ENCODE measurements at regions not wholly inside any gene's neighbourhood (a gene's known extent, or its start where the extent isn't known, plus 50 kb on each side); places are given as distances from the start of the nearest gene placed in this dataset.

GRCh38 chr7:81366546-81366945 lies 403.3 kb downstream of the HGF start:
- no peak for DNase-seq (ENCODE audit: low read depth in 2 of 2)

GRCh38 chr7:81361769-81362312 lies 408.0 kb downstream of the HGF start:
- DNase-seq (ENCODE audit: low read depth in 2 of 2): no peak

GRCh38 chr7:81355911-81356310 lies 413.9 kb downstream of the HGF start:
- no peak for DNase-seq (ENCODE audit: low read depth in 2 of 2)

- no peak for DNase-seq (ENCODE audit: low read depth in 2 of 2)
These were observed 420.8 kb downstream of the HGF start for GRCh38 chr7:81349044-81349443.

- DNase-seq (ENCODE audit: low read depth in 2 of 2): no peak
These were observed 421.1 kb upstream of the SEMA3C start for GRCh38 chr7:81339946-81340345.

GRCh38 chr7:81333536-81333935 lies 414.7 kb upstream of the SEMA3C start:
- no peak for DNase-seq (ENCODE audit: low read depth in 2 of 2)

- DNase-seq (ENCODE audit: low read depth in 2 of 2): no peak
These were observed 414.2 kb upstream of the SEMA3C start for GRCh38 chr7:81333004-81333403.

GRCh38 chr7:81331061-81332018 lies 412.5 kb upstream of the SEMA3C start:
- DNase-seq (ENCODE audit: low read depth in 2 of 2): no peak

- DNase-seq (ENCODE audit: low read depth in 2 of 2): no peak
These were observed 411.3 kb upstream of the SEMA3C start for GRCh38 chr7:81330108-81330507.

- no peak for DNase-seq (ENCODE audit: low read depth in 2 of 2)
These were observed 408.8 kb upstream of the SEMA3C start for GRCh38 chr7:81327468-81328266.

- DNase-seq (ENCODE audit: low read depth in 2 of 2): no peak
These were observed 403.1 kb upstream of the SEMA3C start for GRCh38 chr7:81321949-81322348.

- DNase-seq (ENCODE audit: low read depth in 2 of 2): no peak
These were observed 398.9 kb upstream of the SEMA3C start for GRCh38 chr7:81317741-81318140.

GRCh38 chr7:81308643-81309322 lies 389.9 kb upstream of the SEMA3C start:
- no peak for DNase-seq (ENCODE audit: low read depth in 2 of 2)

- DNase-seq (ENCODE audit: low read depth in 2 of 2): no peak
These were observed 383.0 kb upstream of the SEMA3C start for GRCh38 chr7:81301815-81302214.

GRCh38 chr7:81300753-81301152 lies 381.9 kb upstream of the SEMA3C start:
- no peak for DNase-seq (ENCODE audit: low read depth in 2 of 2)

GRCh38 chr7:81299711-81300110 lies 380.9 kb upstream of the SEMA3C start:
- no peak for DNase-seq (ENCODE audit: low read depth in 2 of 2)

GRCh38 chr7:81298951-81299666 lies 380.3 kb upstream of the SEMA3C start:
- DNase-seq (ENCODE audit: low read depth in 2 of 2): no peak

- DNase-seq (ENCODE audit: low read depth in 2 of 2): no peak
These were observed 378.5 kb upstream of the SEMA3C start for GRCh38 chr7:81297317-81297716.

- DNase-seq (ENCODE audit: low read depth in 2 of 2): no peak
These were observed 377.9 kb upstream of the SEMA3C start for GRCh38 chr7:81296726-81297125.

- no peak for DNase-seq (ENCODE audit: low read depth in 2 of 2)
These were observed 376.2 kb upstream of the SEMA3C start for GRCh38 chr7:81294897-81295515.

- no peak for DNase-seq (ENCODE audit: low read depth in 2 of 2)
These were observed 375.0 kb upstream of the SEMA3C start for GRCh38 chr7:81293806-81294205.
